ENCODE measurements at regions not wholly inside any gene's neighbourhood (a gene's known extent, or its start where the extent isn't known, plus 50 kb on each side); places are given as distances from the start of the nearest gene placed in this dataset.

- no peaks in the 10 kb centered on the region for H3K36me3 ChIP-seq
- no peak for DNase-seq (ENCODE audit: low spot score)
- H3K9ac ChIP-seq: no peak overlapping the region
- Mint-ChIP-seq H3K27me3 (ENCODE audit: insufficient read depth, low read depth) (no peaks in the 10 kb centered on the region), H3K27ac (no peak overlapping the region), H3K9me3 (no peaks in the 10 kb centered on the region), H3K36me3 (no peaks in the 10 kb centered on the region), H3K4me1 (peaks cover 5% of the 10 kb centered on the region), H3K4me3 (no peak overlapping the region)
- no peaks in the 10 kb centered on the region for H3F3A ChIP-seq (ENCODE audit: low read depth)
- no peaks in the 10 kb centered on the region for H3K27me3 ChIP-seq
- TF ChIP-seq CTCF (IDR thresholded peaks at IDR 0.05) (no peak), EZH2 (IDR thresholded peaks at IDR 0.05) (no peak), EZH2phosphoT487 (IDR thresholded peaks at IDR 0.05) (no peak)
- H3K4me2 ChIP-seq: no peak overlapping the region
- no peaks in the 10 kb centered on the region for H3K9me3 ChIP-seq (ENCODE audit: low read depth)
- H2AFZ ChIP-seq (replicated peaks): no peak overlapping the region
- no peak overlapping the region for H3K27ac ChIP-seq
- no peak overlapping the region for H3K4me3 ChIP-seq
- no peaks in the 10 kb centered on the region for H3K4me1 ChIP-seq
- no peaks in the 10 kb centered on the region for H3K79me2 ChIP-seq (ENCODE audit: low read depth)
- no peaks in the 10 kb centered on the region for H4K20me1 ChIP-seq (ENCODE audit: low read depth)
Observed at GRCh38 chr1:83110156-83110555, 888.8 kb downstream of the TTLL7 start.

- H3K27ac Mint-ChIP-seq: no peak overlapping the region
- no peaks in the 10 kb centered on the region for H3K79me2 ChIP-seq (ENCODE audit: low read depth)
- no peaks in the 10 kb centered on the region for H4K20me1 ChIP-seq (ENCODE audit: low read depth)
- DNase-seq (ENCODE audit: low spot score): no peak
- no peaks in the 10 kb centered on the region for H3K27me3 Mint-ChIP-seq (ENCODE audit: insufficient read depth, low read depth)
- no peaks in the 10 kb centered on the region for H3K9me3 ChIP-seq (ENCODE audit: low read depth)
- H3K4me3 Mint-ChIP-seq: no peak overlapping the region
- H2AFZ ChIP-seq (replicated peaks): no peak overlapping the region
- no peaks in the 10 kb centered on the region for H3K9me3 Mint-ChIP-seq
- H3K27me3 ChIP-seq: no peaks in the 10 kb centered on the region
- H3K27ac ChIP-seq: no peak overlapping the region
- H3K9ac ChIP-seq: no peak overlapping the region
- no peak overlapping the region for H3K4me3 ChIP-seq
- H3K4me2 ChIP-seq: no peak overlapping the region
- H3K36me3 ChIP-seq: no peaks in the 10 kb centered on the region
- H3K36me3 Mint-ChIP-seq: no peaks in the 10 kb centered on the region
- no peaks in the 10 kb centered on the region for H3F3A ChIP-seq (ENCODE audit: low read depth)
- TF ChIP-seq EZH2 (IDR thresholded peaks at IDR 0.05): no peak
- no peak for TF ChIP-seq EZH2phosphoT487 (IDR thresholded peaks at IDR 0.05)
- TF ChIP-seq CTCF (IDR thresholded peaks at IDR 0.05): no peak
- H3K4me1 ChIP-seq: no peaks in the 10 kb centered on the region
- H3K4me1 Mint-ChIP-seq: peaks cover 5% of the 10 kb centered on the region
Observed at GRCh38 chr1:83109692-83110091, 889.2 kb downstream of the TTLL7 start.

- no peaks in the 10 kb centered on the region for H3K9me3 Mint-ChIP-seq
Observed at GRCh38 chr1:83104558-83104957, 894.4 kb downstream of the TTLL7 start.

More at GRCh38 chr1:83104558-83104957, 894.4 kb downstream of the TTLL7 start:
- peaks cover 14% of the 10 kb centered on the region for H3K4me1 Mint-ChIP-seq
- peaks cover 8% of the 10 kb centered on the region for H3K4me1 ChIP-seq
- H3K4me2 ChIP-seq: no peak overlapping the region
- no peak overlapping the region for H2AFZ ChIP-seq (replicated peaks)
- no peaks in the 10 kb centered on the region for H3F3A ChIP-seq (ENCODE audit: low read depth)
- H3K79me2 ChIP-seq (ENCODE audit: low read depth): no peaks in the 10 kb centered on the region
- no peak overlapping the region for H3K27ac ChIP-seq
- no peak overlapping the region for H3K9ac ChIP-seq
- H3K27me3 ChIP-seq: no peaks in the 10 kb centered on the region
- no peaks in the 10 kb centered on the region for H3K27me3 Mint-ChIP-seq (ENCODE audit: insufficient read depth, low read depth)
- no peaks in the 10 kb centered on the region for H4K20me1 ChIP-seq (ENCODE audit: low read depth)
- H3K36me3 ChIP-seq: no peaks in the 10 kb centered on the region
- no peaks in the 10 kb centered on the region for H3K36me3 Mint-ChIP-seq
- DNase-seq (ENCODE audit: low spot score): no peak
- no peak for TF ChIP-seq EZH2 (IDR thresholded peaks at IDR 0.05)
- TF ChIP-seq EZH2phosphoT487 (IDR thresholded peaks at IDR 0.05): no peak
- no peak for TF ChIP-seq CTCF (IDR thresholded peaks at IDR 0.05)
- H3K9me3 ChIP-seq (ENCODE audit: low read depth): no peaks in the 10 kb centered on the region
- no peak overlapping the region for H3K4me3 ChIP-seq
- H3K27ac Mint-ChIP-seq: no peak overlapping the region
- no peak overlapping the region for H3K4me3 Mint-ChIP-seq
